DOHH2 (cell line): ENCODE measurements at regions not wholly inside any gene's neighbourhood (a gene's known extent, or its start where the extent isn't known, plus 50 kb on each side); places are given as distances from the start of the nearest gene placed in this dataset.

ENCODE experiments used
- H3F3A ChIP-seq: fragments of 200-600 bp; sonication (generic), shearing (Covaris generic); 2 replicates; pipeline ENCODE4 v1.6.0; 2016; ENCODE audit warnings: antibody characterized with exemption, mild to moderate bottlenecking; ENCODE audit not compliant: control insufficient read depth, insufficient read depth
- H3K27ac ChIP-seq: fragments of 200-600 bp; sonication (generic); 2 replicates; pipeline ENCODE4 v1.5.1; 2014; ENCODE audit warnings: low read depth, mild to moderate bottlenecking, low read length, moderate library complexity
- H3K27me3 ChIP-seq: fragments of 200-600 bp; sonication (generic); 2 replicates; pipeline ENCODE4 v1.6.1; 2014; ENCODE audit warnings: mild to moderate bottlenecking, low read length, mixed read lengths; ENCODE audit not compliant: control insufficient read depth
- H3K36me3 ChIP-seq: fragments of 200-600 bp; sonication (generic); 2 replicates; pipeline ENCODE4 v1.6.1; 2014; ENCODE audit warnings: mild to moderate bottlenecking, low read length, moderate library complexity, mixed read lengths; ENCODE audit not compliant: control insufficient read depth
- H3K4me1 ChIP-seq: fragments of 200-600 bp; sonication (generic); 2 replicates; pipeline ENCODE4 v1.6.1; 2014; ENCODE audit warnings: mild to moderate bottlenecking, low read length, mixed read lengths; ENCODE audit not compliant: control insufficient read depth
- H3K4me2 ChIP-seq: fragments of 200-600 bp; sonication (generic); 2 replicates; pipeline ENCODE4 v1.6.0; 2014; ENCODE audit warnings: mild to moderate bottlenecking, low read length, moderate library complexity
- H3K4me3 ChIP-seq: fragments of 200-600 bp; sonication (generic); 2 replicates; pipeline ENCODE4 v1.5.1; 2014; ENCODE audit warnings: mild to moderate bottlenecking, low read length, mixed read lengths
- H3K79me2 ChIP-seq: fragments of 200-600 bp; sonication (generic); 2 replicates; pipeline ENCODE4 v1.6.1; 2014; ENCODE audit warnings: mild to moderate bottlenecking, low read length, mixed read lengths; ENCODE audit not compliant: control insufficient read depth
- H3K9me2 ChIP-seq: fragments of 200-600 bp; sonication (generic); replicated peaks from 2 replicates; pipeline ENCODE4 v1.6.1; 2014; ENCODE audit warnings: mild to moderate bottlenecking, low read length, mixed read lengths; ENCODE audit not compliant: control insufficient read depth
- H3K9me3 ChIP-seq: fragments of 200-600 bp; sonication (generic); 2 replicates; pipeline ENCODE4 v1.6.1; 2014; ENCODE audit warnings: antibody characterized with exemption, low read length, mixed read lengths; ENCODE audit not compliant: control insufficient read depth, insufficient read depth
- H4K20me1 ChIP-seq: fragments of 200-600 bp; sonication (generic); 2 replicates; pipeline ENCODE4 v1.6.0; 2014; ENCODE audit warnings: low read depth, mild to moderate bottlenecking, antibody characterized with exemption, low read length, moderate library complexity; ENCODE audit not compliant: control insufficient read depth, insufficient read depth
- CTCF ChIP-seq: fragments of 200-600 bp; sonication (generic); IDR thresholded peaks from one replicate; pipeline ENCODE4 v1.5.1; 2014; ENCODE audit warnings: antibody characterized with exemption, mild to moderate bottlenecking, low read depth, low read length; ENCODE audit not compliant: poor library complexity, severe bottlenecking
- EZH2phosphoT487 ChIP-seq: fragments of 200-600 bp; sonication (generic); IDR thresholded peaks from 2 replicates; pipeline ENCODE4 v1.6.1; 2017; ENCODE audit warnings: borderline replicate concordance, mild to moderate bottlenecking, antibody characterized with exemption, low read length, moderate library complexity, mixed read lengths

GRCh38 chr7:34382166-34382893, 275.7 kb upstream of the NPSR1 start:
- H3K27ac ChIP-seq, result no peak overlapping the region
- H3K79me2 ChIP-seq, result no peaks in the 10 kb centered on the region
- no peak overlapping the region for H3K4me3 ChIP-seq
- no peaks in the 10 kb centered on the region for H3K4me1 ChIP-seq
- no peak overlapping the region for H3K4me2 ChIP-seq
- H3F3A ChIP-seq, result no peaks in the 10 kb centered on the region
- peaks cover 15% of the 10 kb centered on the region; the same call in 1 of the 2 replicates for H3K9me3 ChIP-seq
- no peaks in the 10 kb centered on the region for H3K27me3 ChIP-seq
- TF ChIP-seq EZH2phosphoT487 (no peak), CTCF (no peak)
- H3K36me3 ChIP-seq, result no peaks in the 10 kb centered on the region
- H4K20me1 ChIP-seq, result no peaks in the 10 kb centered on the region
- no peaks in the 10 kb centered on the region for H3K9me2 ChIP-seq

GRCh38 chr7:34385384-34385783, 272.6 kb upstream of the NPSR1 start:
- Histone ChIP-seq H3K36me3 (no peaks in the 10 kb centered on the region), H3K27ac (no peak overlapping the region), H3K4me2 (no peak overlapping the region), H4K20me1 (no peaks in the 10 kb centered on the region), H3F3A (no peaks in the 10 kb centered on the region), H3K9me3 (peaks cover 15% of the 10 kb centered on the region; the same call in 1 of the 2 replicates), H3K4me3 (no peak overlapping the region), H3K9me2 (no peaks in the 10 kb centered on the region), H3K4me1 (no peaks in the 10 kb centered on the region), H3K79me2 (no peaks in the 10 kb centered on the region), H3K27me3 (no peaks in the 10 kb centered on the region)
- TF ChIP-seq EZH2phosphoT487 (no peak), CTCF (no peak)

GRCh38 chr7:34389332-34390078, 268.5 kb upstream of the NPSR1 start:
- Histone ChIP-seq H3K4me2 (no peak overlapping the region), H4K20me1 (no peaks in the 10 kb centered on the region), H3K9me3 (no peaks in the 10 kb centered on the region), H3K4me3 (no peak overlapping the region), H3K79me2 (no peaks in the 10 kb centered on the region), H3K27ac (no peak overlapping the region), H3K27me3 (no peaks in the 10 kb centered on the region), H3F3A (no peaks in the 10 kb centered on the region), H3K9me2 (no peaks in the 10 kb centered on the region), H3K36me3 (no peaks in the 10 kb centered on the region), H3K4me1 (no peaks in the 10 kb centered on the region)
- TF ChIP-seq EZH2phosphoT487 (no peak), CTCF (no peak)
